ENCODE measurements at regions not wholly inside any gene's neighbourhood (a gene's known extent, or its start where the extent isn't known, plus 50 kb on each side); places are given as distances from the start of the nearest gene placed in this dataset.
A peak's percentile ranks its signal among the peaks of the same experiment; 100 is the strongest.

DNA sequence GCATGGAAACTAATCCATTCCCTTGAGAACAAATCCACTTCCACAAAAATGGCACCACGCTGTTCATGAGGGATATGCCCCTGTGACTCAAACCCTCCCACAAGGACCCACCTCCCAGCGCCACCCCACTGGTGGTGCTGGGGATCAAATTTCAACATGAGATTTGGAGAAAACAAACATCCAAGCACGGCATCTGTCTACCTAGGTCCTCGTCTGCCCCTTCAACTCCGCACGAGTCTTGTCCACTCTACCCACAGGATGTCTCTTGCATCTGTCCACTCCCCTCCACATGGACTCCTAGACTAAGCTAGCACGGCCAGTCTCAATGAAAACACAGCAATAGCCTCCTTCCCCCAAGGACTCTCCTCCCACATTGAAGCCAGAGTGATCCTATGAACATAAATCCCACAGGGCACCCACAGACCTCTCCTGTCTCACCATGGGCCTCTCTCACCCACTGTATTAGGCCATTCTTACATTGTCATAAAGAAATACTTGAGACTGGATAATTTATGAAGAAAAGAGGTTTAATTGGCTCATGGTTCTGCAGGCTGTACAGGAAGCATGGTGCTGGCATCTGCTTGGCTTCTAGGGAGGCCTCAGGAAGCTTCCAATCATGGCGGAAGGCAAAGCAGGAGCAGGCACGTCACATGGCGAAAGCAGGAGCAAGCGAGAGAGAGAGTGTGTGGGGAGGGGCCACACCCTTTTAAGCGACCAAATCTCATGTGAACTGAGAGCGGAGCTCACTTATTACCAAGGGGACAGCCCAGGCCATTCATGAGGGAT lies 101.4 kb downstream of the TOMM20 start:
- ChIA-PET POLR2A (no interaction called here), CTCF (interaction anchor here (0.7 to 1.4 kb wide), 3 partner anchors 15 to 56 kb away, joined by 3 to 4 read pairs (median 4); no protein-coding TSS in a partner anchor)
- DNase-seq = no peak
- Histone ChIP-seq H3K4me3 (ENCODE audit: control insufficient read depth in 1 of 7, extremely low read depth in 1 of 7, insufficient read depth in 4 of 7, low read depth in 2 of 7, low read length in 6 of 7) (no peak overlapping the region), H3K36me3 (ENCODE audit: control insufficient read depth in 4 of 4, insufficient read depth in 4 of 4, low read length in 3 of 4) (no peaks in the 10 kb centered on the region), H3K4me1 (ENCODE audit: control extremely low read depth in 1 of 4, control insufficient read depth in 4 of 4, insufficient read depth in 4 of 4, low read length in 3 of 4) (peaks cover 8 to 25% (median 13%) of the 10 kb centered on the region in 4 experiments), H3K27ac (ENCODE audit: insufficient read depth in 1 of 2, low read depth in 1 of 2, low read length in 2 of 2, poor library complexity in 1 of 2, severe bottlenecking in 2 of 2) (no peak overlapping the region), H3K27me3 (replicated peaks in 2 of 5; ENCODE audit: control insufficient read depth in 4 of 5, insufficient read depth in 5 of 5, low read length in 4 of 5) (no peaks in the 10 kb centered on the region), H3K9me3 (ENCODE audit: control extremely low read depth in 1 of 5, control insufficient read depth in 4 of 5, insufficient read depth in 2 of 5, low read depth in 1 of 5, low read length in 4 of 5) (no peaks in the 10 kb centered on the region)
- 99% methylated on average over 10 of the region's 13 CpGs for WGBS (ENCODE audit: insufficient coverage)

DNA sequence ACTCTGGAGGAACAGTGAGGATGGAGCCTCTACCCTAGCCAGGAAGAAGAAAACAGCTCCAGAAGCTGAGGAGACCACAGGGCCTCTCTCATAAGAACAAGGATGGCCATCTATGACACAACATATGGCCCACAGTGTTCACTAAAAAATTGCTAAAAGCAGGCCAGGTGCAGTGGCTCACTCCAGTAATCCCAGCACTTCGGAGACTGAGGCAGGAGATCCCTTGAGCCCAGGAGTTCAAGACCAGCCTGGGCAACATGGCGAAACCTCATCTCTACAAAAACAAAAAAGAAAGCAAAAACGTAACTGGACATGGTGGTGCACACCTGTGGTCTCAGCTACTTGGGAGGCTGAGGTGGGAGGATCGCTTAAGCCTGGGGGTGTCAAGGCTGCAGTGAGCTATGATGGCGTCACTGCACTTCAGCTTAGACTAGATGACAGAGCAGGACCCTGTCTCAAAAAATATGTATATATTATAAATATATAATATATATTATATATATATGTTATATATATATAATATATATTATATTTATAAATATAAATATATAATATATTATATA lies 103.1 kb downstream of the TOMM20 start:
- CTCF ChIA-PET = interaction anchor here (2.0 kb wide), 1 partner anchor 68 kb away, joined by 5 read pairs; no protein-coding TSS in a partner anchor
- 97% methylated on average over 4 of the region's 5 CpGs for WGBS (ENCODE audit: insufficient coverage)
- Histone ChIP-seq H3K4me3 (ENCODE audit: control insufficient read depth in 1 of 7, extremely low read depth in 1 of 7, insufficient read depth in 4 of 7, low read depth in 2 of 7, low read length in 6 of 7) (no peak overlapping the region), H3K9me3 (ENCODE audit: control extremely low read depth in 1 of 5, control insufficient read depth in 4 of 5, insufficient read depth in 2 of 5, low read depth in 1 of 5, low read length in 4 of 5) (no peaks in the 10 kb centered on the region), H3K4me1 (ENCODE audit: control extremely low read depth in 1 of 4, control insufficient read depth in 4 of 4, insufficient read depth in 4 of 4, low read length in 3 of 4) (peaks cover 11 to 39% (median 25%) of the 10 kb centered on the region in 4 experiments), H3K27me3 (replicated peaks in 2 of 5; ENCODE audit: control insufficient read depth in 4 of 5, insufficient read depth in 5 of 5, low read length in 4 of 5) (no peaks in the 10 kb centered on the region), H3K27ac (ENCODE audit: insufficient read depth in 1 of 2, low read depth in 1 of 2, low read length in 2 of 2, poor library complexity in 1 of 2, severe bottlenecking in 2 of 2) (no peak overlapping the region), H3K36me3 (ENCODE audit: control insufficient read depth in 4 of 4, insufficient read depth in 4 of 4, low read length in 3 of 4) (no peaks in the 10 kb centered on the region)
- DNase-seq = peak in 2 of 3 donors; percentile 30 to 63
- POLR2A ChIA-PET = no interaction called here

DNA sequence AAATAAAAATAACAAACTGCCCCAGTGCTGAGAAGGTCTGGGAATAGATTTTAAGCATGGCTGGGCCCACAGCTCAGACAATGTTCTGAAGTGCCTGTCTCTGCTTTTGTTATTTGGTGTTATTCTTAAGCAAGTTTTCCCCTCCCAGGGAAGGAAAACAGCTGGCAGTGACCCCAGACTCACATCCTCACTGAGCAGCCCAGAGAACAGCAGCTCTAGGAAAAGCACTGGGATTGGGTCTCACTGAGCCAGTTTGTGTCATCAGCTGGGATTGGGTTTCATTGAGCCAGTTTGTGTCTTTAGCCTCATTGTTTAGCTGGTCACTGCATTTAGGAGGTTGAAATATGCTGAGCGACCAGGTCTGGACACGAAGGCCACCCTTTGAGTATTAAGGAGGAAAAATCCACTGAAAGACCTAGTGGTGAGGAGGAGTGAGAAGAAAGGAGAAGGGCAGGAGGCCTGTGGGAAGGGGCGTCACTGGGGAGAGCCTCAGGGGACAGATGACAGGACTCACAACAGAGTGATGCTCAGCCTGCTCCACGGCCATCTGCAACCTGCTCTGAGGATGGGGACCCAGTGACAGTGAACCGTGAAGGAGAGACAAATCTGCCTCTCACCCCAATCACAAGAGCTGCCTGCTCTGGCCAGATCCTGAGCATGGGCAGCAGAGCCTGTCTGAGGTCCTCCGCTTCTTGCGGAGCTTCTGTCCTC lies 103.8 kb downstream of the TOMM20 start:
- Histone ChIP-seq H3K36me3 (ENCODE audit: control insufficient read depth in 4 of 4, insufficient read depth in 4 of 4, low read length in 3 of 4) (no peaks in the 10 kb centered on the region), H3K4me3 (ENCODE audit: control insufficient read depth in 1 of 7, extremely low read depth in 1 of 7, insufficient read depth in 4 of 7, low read depth in 2 of 7, low read length in 6 of 7) (no peak overlapping the region), H3K4me1 (ENCODE audit: control extremely low read depth in 1 of 4, control insufficient read depth in 4 of 4, insufficient read depth in 4 of 4, low read length in 3 of 4) (peaks cover 11 to 39% (median 25%) of the 10 kb centered on the region in 4 experiments), H3K27me3 (replicated peaks in 2 of 5; ENCODE audit: control insufficient read depth in 4 of 5, insufficient read depth in 5 of 5, low read length in 4 of 5) (no peaks in the 10 kb centered on the region), H3K9me3 (ENCODE audit: control extremely low read depth in 1 of 5, control insufficient read depth in 4 of 5, insufficient read depth in 2 of 5, low read depth in 1 of 5, low read length in 4 of 5) (no peaks in the 10 kb centered on the region), H3K27ac (ENCODE audit: insufficient read depth in 1 of 2, low read depth in 1 of 2, low read length in 2 of 2, poor library complexity in 1 of 2, severe bottlenecking in 2 of 2) (no peak overlapping the region)
- ChIA-PET CTCF (interaction anchor here (0.7 to 2.0 kb wide), 4 partner anchors 8 to 133 kb away, joined by 3 to 6 read pairs (median 5); no protein-coding TSS in a partner anchor), POLR2A (no interaction called here)
- DNase-seq = no peak
- WGBS (ENCODE audit: insufficient coverage) = 88% methylated on average over 6 of the region's 7 CpGs

DNA sequence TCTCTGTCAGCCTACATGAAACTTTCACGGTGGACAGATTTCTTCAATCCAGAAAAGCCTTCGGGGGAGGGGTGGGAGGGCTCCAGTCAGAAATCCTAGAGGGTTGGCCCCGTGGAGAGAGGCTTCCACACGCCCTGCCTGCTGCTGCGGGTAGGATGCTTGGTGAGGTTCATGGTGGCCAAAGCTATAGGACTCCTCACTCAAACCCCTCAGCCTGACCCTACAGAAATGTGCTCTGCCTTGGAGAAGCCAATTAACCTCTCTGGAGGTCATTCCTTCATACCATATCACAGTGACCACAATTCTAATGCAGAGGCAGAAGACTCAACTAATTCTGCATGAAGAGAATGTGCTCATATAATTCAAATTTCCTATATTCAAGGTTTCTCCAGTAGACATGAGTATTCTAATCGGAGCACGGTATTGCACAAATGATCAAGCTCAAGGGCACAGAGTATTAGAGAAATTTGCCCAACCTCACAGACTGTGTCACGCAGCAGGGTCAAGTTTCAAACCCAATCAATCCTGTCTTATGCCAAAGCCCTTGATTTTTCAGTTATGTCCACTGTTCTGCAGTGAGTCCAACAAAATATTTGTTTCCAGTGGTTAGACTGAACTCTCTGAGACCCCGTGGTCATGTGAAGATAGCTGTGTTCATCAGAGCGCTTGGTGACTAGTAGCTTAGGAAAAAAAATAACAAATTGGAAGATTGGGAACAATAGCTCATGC lies 104.8 kb downstream of the TOMM20 start:
- CTCF ChIA-PET = interaction anchor here (0.7 to 2.2 kb wide), 7 partner anchors 7 to 132 kb away, joined by 3 to 7 read pairs (median 5); no protein-coding TSS in a partner anchor
- H3K4me1 ChIP-seq (ENCODE audit: control extremely low read depth in 1 of 4, control insufficient read depth in 4 of 4, insufficient read depth in 4 of 4, low read length in 3 of 4) = peaks cover 11 to 39% (median 25%) of the 10 kb centered on the region in 4 experiments
- no peak for DNase-seq
- H3K4me3 ChIP-seq (ENCODE audit: control insufficient read depth in 1 of 7, extremely low read depth in 1 of 7, insufficient read depth in 4 of 7, low read depth in 2 of 7, low read length in 6 of 7) = no peak overlapping the region
- WGBS (ENCODE audit: insufficient coverage) = 91% methylated on average over 10 of the region's 10 CpGs
- POLR2A ChIA-PET = no interaction called here
- no peaks in the 10 kb centered on the region for H3K27me3 ChIP-seq (replicated peaks in 2 of 5; ENCODE audit: control insufficient read depth in 4 of 5, insufficient read depth in 5 of 5, low read length in 4 of 5)
- H3K27ac ChIP-seq (ENCODE audit: insufficient read depth in 1 of 2, low read depth in 1 of 2, low read length in 2 of 2, poor library complexity in 1 of 2, severe bottlenecking in 2 of 2) = no peak overlapping the region
- no peaks in the 10 kb centered on the region for H3K36me3 ChIP-seq (ENCODE audit: control insufficient read depth in 4 of 4, insufficient read depth in 4 of 4, low read length in 3 of 4)
- H3K9me3 ChIP-seq (ENCODE audit: control extremely low read depth in 1 of 5, control insufficient read depth in 4 of 5, insufficient read depth in 2 of 5, low read depth in 1 of 5, low read length in 4 of 5) = no peaks in the 10 kb centered on the region

DNA sequence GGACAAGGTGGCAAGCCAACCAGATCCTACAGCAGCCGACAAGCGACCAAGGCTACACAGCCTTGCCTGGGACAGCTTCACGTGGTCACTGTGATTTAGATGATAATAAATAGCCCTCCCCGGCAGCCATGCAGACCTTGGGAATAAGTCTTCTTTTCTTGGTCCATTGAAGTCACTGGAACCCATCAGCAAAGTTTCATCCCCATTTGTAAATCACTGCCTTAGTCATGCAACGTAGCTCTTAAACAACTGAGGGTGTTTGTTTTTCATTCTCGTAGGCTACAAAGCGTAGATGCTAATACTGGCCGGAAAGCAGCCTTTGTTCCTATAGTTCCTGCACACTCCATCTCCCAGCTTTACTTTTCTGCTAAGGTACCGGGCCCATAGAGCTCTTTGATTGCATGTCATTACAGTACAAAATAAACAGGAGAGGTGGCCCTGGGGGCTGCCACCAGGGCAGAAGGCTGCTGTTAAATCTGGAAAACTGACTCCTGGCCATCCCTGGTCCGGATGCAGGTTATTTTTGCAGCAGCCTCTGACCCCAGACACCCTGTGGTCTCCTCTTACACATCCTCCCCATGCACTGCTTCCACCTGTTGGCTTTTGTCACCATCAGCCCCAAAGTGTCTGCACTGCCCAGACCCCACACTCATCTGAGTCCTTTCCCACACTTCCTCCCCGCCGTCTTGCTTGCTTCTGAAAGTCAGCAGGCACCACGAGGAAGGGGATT lies 105.5 kb downstream of the TOMM20 start:
- peak in 1 of 3 donors; percentile 36 for DNase-seq
- Histone ChIP-seq H3K4me3 (ENCODE audit: control insufficient read depth in 1 of 7, extremely low read depth in 1 of 7, insufficient read depth in 4 of 7, low read depth in 2 of 7, low read length in 6 of 7) (no peak overlapping the region), H3K36me3 (ENCODE audit: control insufficient read depth in 4 of 4, insufficient read depth in 4 of 4, low read length in 3 of 4) (peaks cover 0 to 1% (median 0%) of the 10 kb centered on the region in 4 experiments), H3K27me3 (replicated peaks in 2 of 5; ENCODE audit: control insufficient read depth in 4 of 5, insufficient read depth in 5 of 5, low read length in 4 of 5) (no peaks in the 10 kb centered on the region), H3K4me1 (ENCODE audit: control extremely low read depth in 1 of 4, control insufficient read depth in 4 of 4, insufficient read depth in 4 of 4, low read length in 3 of 4) (peaks cover 11 to 42% (median 25%) of the 10 kb centered on the region in 4 experiments), H3K27ac (ENCODE audit: insufficient read depth in 1 of 2, low read depth in 1 of 2, low read length in 2 of 2, poor library complexity in 1 of 2, severe bottlenecking in 2 of 2) (peak overlapping the region in 1 of 2 experiments; percentile 50), H3K9me3 (ENCODE audit: control extremely low read depth in 1 of 5, control insufficient read depth in 4 of 5, insufficient read depth in 2 of 5, low read depth in 1 of 5, low read length in 4 of 5) (no peaks in the 10 kb centered on the region)
- ChIA-PET POLR2A (interaction anchor here (1.0 to 1.1 kb wide), 2 partner anchors 43 to 412 kb away, joined by 4 to 5 read pairs; no protein-coding TSS in a partner anchor), CTCF (interaction anchor here (0.7 to 2.2 kb wide), 8 partner anchors 8 to 46 kb away, joined by 3 to 7 read pairs (median 4); no protein-coding TSS in a partner anchor)
- WGBS (ENCODE audit: insufficient coverage) = 84% methylated on average over 13 of the region's 13 CpGs
